Cardiac muscle cell (in vitro differentiated cells and primary cell): ENCODE measurements at regions not wholly inside any gene's neighbourhood (a gene's known extent, or its start where the extent isn't known, plus 50 kb on each side); places are given as distances from the start of the nearest gene placed in this dataset.

ENCODE experiments used
- DNase-seq, 2 donors: peaks; one replicate each; pipeline versions ENCODE4 v3.0.0 to v3.0.0-alpha.2; 2010 to 2017; ENCODE audit warnings: low read depth in 1 of 2, low spot score in 1 of 2
- H3K27ac ChIP-seq: fragments of 200-600 bp; sonication (generic); 2 replicates; pipeline ENCODE4 v1.5.1; 2016
- H3K27me3 ChIP-seq: fragments of 200-600 bp; sonication (generic); 2 replicates; pipeline ENCODE4 v1.6.0; 2016; ENCODE audit warnings: control low read depth
- H3K36me3 ChIP-seq: fragments of 200-600 bp; sonication (generic); 2 replicates; pipeline ENCODE4 v1.5.1; 2016; ENCODE audit warnings: control low read depth
- H3K4me1 ChIP-seq: fragments of 200-600 bp; sonication (generic); 2 replicates; pipeline ENCODE4 v1.8.1; 2017; ENCODE audit warnings: low read depth, mild to moderate bottlenecking, mixed run types
- H3K4me3 ChIP-seq: fragments of 200-600 bp; sonication (generic); 2 replicates; pipeline ENCODE4 v1.5.1; 2016; ENCODE audit warnings: mild to moderate bottlenecking
- H3K9me3 ChIP-seq: fragments of 200-600 bp; sonication (generic); 2 replicates; pipeline ENCODE4 v1.5.1; 2017; ENCODE audit warnings: low read depth, mild to moderate bottlenecking, control low read depth
- TF ChIP-seq, protein P1 (sequence below): IDR thresholded peaks from 2 replicates; pipeline ENCODE4 v1.5.1; 2012; ENCODE audit warnings: low read depth, mild to moderate bottlenecking, low read length

DNA sequence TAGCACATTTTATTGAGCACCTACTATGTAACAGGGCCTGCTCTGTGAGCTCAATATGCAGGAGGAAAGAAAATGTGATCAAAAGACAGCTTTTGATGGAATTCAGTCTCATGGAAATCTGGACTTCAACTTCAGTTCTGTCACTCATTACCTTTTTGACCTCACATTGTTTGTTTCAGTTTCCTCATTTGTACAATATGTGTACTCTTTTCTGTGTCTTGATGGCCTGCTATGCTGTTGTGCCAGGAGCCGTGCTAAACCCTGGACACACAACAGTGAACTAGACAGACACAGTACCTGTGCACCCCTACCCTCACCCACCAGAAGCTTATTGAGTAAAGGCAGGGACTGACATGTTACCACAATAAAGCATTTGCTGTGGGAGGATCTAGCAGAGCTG is 162.9 kb upstream of the FGGY start:
- H3K36me3 ChIP-seq = no peaks in the 10 kb centered on the region
- no peak overlapping the region for H3K4me3 ChIP-seq
- H3K27me3 ChIP-seq = no peaks in the 10 kb centered on the region
- no peak for DNase-seq
- H3K9me3 ChIP-seq = no peaks in the 10 kb centered on the region
- peaks cover 4% of the 10 kb centered on the region for H3K4me1 ChIP-seq
- H3K27ac ChIP-seq = no peak overlapping the region
- TF ChIP-seq, protein P1, sequence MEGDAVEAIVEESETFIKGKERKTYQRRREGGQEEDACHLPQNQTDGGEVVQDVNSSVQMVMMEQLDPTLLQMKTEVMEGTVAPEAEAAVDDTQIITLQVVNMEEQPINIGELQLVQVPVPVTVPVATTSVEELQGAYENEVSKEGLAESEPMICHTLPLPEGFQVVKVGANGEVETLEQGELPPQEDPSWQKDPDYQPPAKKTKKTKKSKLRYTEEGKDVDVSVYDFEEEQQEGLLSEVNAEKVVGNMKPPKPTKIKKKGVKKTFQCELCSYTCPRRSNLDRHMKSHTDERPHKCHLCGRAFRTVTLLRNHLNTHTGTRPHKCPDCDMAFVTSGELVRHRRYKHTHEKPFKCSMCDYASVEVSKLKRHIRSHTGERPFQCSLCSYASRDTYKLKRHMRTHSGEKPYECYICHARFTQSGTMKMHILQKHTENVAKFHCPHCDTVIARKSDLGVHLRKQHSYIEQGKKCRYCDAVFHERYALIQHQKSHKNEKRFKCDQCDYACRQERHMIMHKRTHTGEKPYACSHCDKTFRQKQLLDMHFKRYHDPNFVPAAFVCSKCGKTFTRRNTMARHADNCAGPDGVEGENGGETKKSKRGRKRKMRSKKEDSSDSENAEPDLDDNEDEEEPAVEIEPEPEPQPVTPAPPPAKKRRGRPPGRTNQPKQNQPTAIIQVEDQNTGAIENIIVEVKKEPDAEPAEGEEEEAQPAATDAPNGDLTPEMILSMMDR = no peak

DNA sequence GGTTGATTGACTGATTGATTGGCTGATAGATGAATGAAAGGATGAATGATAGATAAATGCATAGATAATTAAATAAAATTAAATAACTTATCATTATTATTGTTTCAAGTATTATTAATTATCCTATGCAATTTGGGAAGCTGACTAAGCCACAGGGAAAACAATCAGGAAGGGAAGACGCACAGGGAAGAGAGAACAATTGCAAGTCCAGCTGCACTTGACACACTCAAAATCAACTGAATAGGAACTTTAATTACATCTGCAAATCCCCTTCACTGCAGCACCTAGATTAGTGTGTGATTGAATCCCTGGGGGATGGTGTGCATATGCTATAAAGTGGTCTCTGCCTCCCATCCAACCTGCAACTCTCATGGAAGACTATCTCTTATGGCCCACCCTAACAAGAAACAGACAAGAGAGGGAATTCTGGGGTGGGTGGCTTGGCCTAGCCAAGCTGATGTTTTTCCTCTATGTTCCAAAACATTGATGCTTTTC is 161.1 kb upstream of the FGGY start:
- H3K4me1 ChIP-seq = peaks cover 4% of the 10 kb centered on the region
- no peaks in the 10 kb centered on the region for H3K9me3 ChIP-seq
- H3K27me3 ChIP-seq = no peaks in the 10 kb centered on the region
- H3K36me3 ChIP-seq = no peaks in the 10 kb centered on the region
- DNase-seq = no peak
- TF ChIP-seq, protein P1 = no peak
- H3K4me3 ChIP-seq = no peak overlapping the region
- no peak overlapping the region for H3K27ac ChIP-seq

DNA sequence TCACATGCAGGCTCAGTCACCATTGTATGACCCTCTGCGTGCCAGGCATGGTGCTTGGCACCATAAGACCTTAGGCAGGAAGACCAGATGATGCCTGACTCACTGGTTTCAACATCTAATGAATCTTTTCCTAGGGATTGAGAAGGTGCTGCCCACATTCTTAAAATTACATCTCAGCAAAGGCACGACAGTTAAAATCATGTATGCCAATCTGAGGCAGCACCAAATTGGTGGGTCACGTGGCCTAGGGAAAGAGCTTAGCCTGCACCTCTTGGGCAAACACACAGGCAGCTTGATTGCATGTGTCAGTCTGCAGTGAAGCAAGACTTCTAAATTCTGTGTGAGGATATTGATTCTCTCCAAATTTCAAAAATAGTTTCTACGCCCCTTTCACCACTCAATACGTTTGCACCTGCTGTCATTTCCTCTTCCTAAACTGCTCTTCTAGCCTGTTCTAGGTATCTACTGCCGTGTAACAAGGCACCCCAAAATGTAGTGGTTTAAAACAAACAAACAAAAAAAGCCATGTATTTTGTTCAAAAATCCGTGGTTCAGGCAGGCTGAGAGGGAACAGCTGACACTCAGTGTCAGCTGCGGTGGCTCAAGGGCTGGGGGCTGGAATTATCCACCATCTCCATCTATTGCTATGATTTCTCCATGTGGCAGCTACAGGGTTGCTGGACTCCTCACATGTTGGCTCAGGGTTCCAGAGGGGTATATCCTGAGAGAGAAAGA is 160.2 kb upstream of the FGGY start:
- H3K4me3 ChIP-seq = no peak overlapping the region
- no peaks in the 10 kb centered on the region for H3K27me3 ChIP-seq
- no peaks in the 10 kb centered on the region for H3K9me3 ChIP-seq
- no peak overlapping the region for H3K27ac ChIP-seq
- H3K4me1 ChIP-seq = peaks cover 12% of the 10 kb centered on the region
- no peak for DNase-seq
- TF ChIP-seq, protein P1 = no peak
- H3K36me3 ChIP-seq = no peaks in the 10 kb centered on the region

DNA sequence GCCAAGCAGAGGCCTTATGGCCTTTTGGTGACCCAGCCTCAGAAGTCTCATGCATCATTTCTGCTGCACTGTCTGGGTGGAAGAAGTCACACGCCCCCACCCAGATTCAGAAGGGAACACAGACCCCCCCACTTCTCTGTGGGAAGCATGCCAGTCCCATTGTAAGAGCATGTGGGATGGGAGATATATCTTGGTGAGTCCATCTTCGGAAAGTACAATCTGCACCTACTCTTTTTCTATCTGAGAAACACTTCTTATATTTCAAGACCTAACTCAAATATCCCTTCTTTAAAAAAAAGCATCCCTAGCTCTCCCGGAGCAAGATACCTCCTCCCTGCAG is 159.6 kb upstream of the FGGY start:
- Histone ChIP-seq H3K4me3 (no peak overlapping the region), H3K36me3 (no peaks in the 10 kb centered on the region), H3K4me1 (peaks cover 12% of the 10 kb centered on the region), H3K27ac (no peak overlapping the region), H3K27me3 (no peaks in the 10 kb centered on the region), H3K9me3 (no peaks in the 10 kb centered on the region)
- TF ChIP-seq, protein P1 = no peak
- no peak for DNase-seq

DNA sequence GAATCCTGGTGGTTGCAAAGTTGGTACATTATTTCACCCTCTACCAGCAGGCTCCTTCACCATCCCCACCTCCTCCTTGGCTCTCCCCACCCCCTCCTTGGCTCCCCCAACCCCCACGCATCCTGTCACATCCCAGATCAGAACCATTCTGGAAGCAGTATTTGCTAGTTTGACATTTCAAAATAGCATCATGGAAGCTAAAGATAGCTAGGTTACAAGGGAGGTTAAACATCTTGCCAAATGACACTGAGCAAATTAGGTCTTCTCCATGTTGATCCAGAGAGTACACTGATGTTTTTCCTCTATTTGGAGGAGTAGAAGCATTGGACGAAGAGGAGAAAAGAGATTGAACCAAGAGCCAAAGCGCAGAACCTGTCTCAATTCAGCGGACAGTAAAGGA is 158.9 kb upstream of the FGGY start:
- Histone ChIP-seq H3K36me3 (no peaks in the 10 kb centered on the region), H3K27ac (no peak overlapping the region), H3K4me1 (peaks cover 12% of the 10 kb centered on the region), H3K4me3 (no peak overlapping the region), H3K9me3 (no peaks in the 10 kb centered on the region), H3K27me3 (no peaks in the 10 kb centered on the region)
- DNase-seq = no peak
- TF ChIP-seq, protein P1 = no peak
